Embryonic facial prominence (tissue), 1 donor: ENCODE measurements at regions not wholly inside any gene's neighbourhood (a gene's known extent, or its start where the extent isn't known, plus 50 kb on each side); places are given as distances from the start of the nearest gene placed in this dataset.

ENCODE experiments used
- DNase-seq: peaks from one replicate; pipeline ENCODE4 v3.0.0-alpha.2; 2016; ENCODE audit errors: extremely low spot score

- DNase-seq: no peak
Observed at GRCh38 chr16:8278031-8278580, 312.2 kb downstream of the TMEM114 start.

GRCh38 chr16:8271344-8271743 is 319.0 kb downstream of the TMEM114 start:
- DNase-seq: no peak

- no peak for DNase-seq
Observed at GRCh38 chr16:8262299-8262698, 328.0 kb downstream of the TMEM114 start.

- no peak for DNase-seq
Observed at GRCh38 chr16:8260140-8260539, 330.2 kb downstream of the TMEM114 start.

- no peak for DNase-seq
Observed at GRCh38 chr16:8258523-8258922, 331.8 kb downstream of the TMEM114 start.

GRCh38 chr16:8257561-8257960 is 332.8 kb downstream of the TMEM114 start:
- no peak for DNase-seq

- no peak for DNase-seq
Observed at GRCh38 chr16:8254405-8254804, 335.9 kb downstream of the TMEM114 start.

- no peak for DNase-seq
Observed at GRCh38 chr16:8253718-8254117, 336.6 kb downstream of the TMEM114 start.

GRCh38 chr16:8251727-8252126 is 338.6 kb downstream of the TMEM114 start:
- no peak for DNase-seq

GRCh38 chr16:8251298-8251697 is 339.0 kb downstream of the TMEM114 start:
- DNase-seq: no peak

GRCh38 chr16:8247993-8248392 is 342.3 kb downstream of the TMEM114 start:
- DNase-seq: no peak

- DNase-seq: no peak
Observed at GRCh38 chr16:8243981-8244380, 346.3 kb downstream of the TMEM114 start.

- no peak for DNase-seq
Observed at GRCh38 chr16:8241408-8241807, 348.9 kb downstream of the TMEM114 start.

- DNase-seq: no peak
Observed at GRCh38 chr16:8239443-8239842, 350.9 kb downstream of the TMEM114 start.

GRCh38 chr16:8237452-8237851 is 352.9 kb downstream of the TMEM114 start:
- no peak for DNase-seq

GRCh38 chr16:8236816-8237215 is 353.5 kb downstream of the TMEM114 start:
- DNase-seq: no peak

- no peak for DNase-seq
Observed at GRCh38 chr16:8230497-8230896, 359.8 kb downstream of the TMEM114 start.

GRCh38 chr16:8229011-8229520 is 361.2 kb downstream of the TMEM114 start:
- no peak for DNase-seq

- DNase-seq: no peak
Observed at GRCh38 chr16:8217201-8217600, 373.1 kb downstream of the TMEM114 start.

GRCh38 chr16:8204769-8205168 is 385.5 kb downstream of the TMEM114 start:
- no peak for DNase-seq

GRCh38 chr16:8204096-8204495 is 386.2 kb downstream of the TMEM114 start:
- DNase-seq: no peak

GRCh38 chr16:8203101-8203500 is 387.2 kb downstream of the TMEM114 start:
- DNase-seq: no peak

- no peak for DNase-seq
Observed at GRCh38 chr16:8200839-8201238, 389.5 kb downstream of the TMEM114 start.

- DNase-seq: no peak
Observed at GRCh38 chr16:8199390-8199789, 390.9 kb downstream of the TMEM114 start.
